ENCODE measurements at regions not wholly inside any gene's neighbourhood (a gene's known extent, or its start where the extent isn't known, plus 50 kb on each side); places are given as distances from the start of the nearest gene placed in this dataset.

DNA sequence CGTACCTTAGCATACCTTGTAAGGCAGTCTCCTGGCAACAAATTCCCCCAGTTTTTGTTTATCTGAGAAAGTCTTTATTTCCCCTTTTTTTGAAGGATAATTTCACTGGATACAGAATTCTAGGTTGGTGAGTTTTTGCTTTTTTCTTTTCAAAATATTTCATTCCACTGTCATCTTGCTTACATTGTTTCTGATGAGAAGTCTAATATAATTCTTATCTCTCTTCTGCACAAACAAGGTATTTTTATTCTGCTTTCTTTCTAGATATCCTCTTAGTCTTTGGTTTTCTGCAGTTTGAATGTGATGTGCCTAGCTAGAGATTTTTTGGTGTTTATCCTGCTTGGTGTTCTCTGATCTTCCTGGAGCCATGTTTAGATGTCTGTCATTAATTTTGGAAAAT, 57.7 kb upstream of the EZR start:
- peaks cover 3 to 5% (median 5%) of the 10 kb centered on the region in 4 donors for H3K4me1 Mint-ChIP-seq
- peaks cover 0 to 5% (median 0%) of the 10 kb centered on the region in 8 donors for H3K9me3 Mint-ChIP-seq
- intact Hi-C loops (cut with micrococcal nuclease), result no loop called here
- H3K36me3 Mint-ChIP-seq, result peaks cover 0 to 4% of the 10 kb centered on the region in 2 donors
- H3K27ac Mint-ChIP-seq, result peak overlapping the region in 1 of 7 donors; percentile 7
- Histone ChIP-seq H3K27me3 (ENCODE audit: insufficient read depth, low read length) (no peaks in the 10 kb centered on the region), H3K4me3 (ENCODE audit: low read length in 2 of 2) (no peak overlapping the region), H3K9me3 (ENCODE audit: control insufficient read depth in 1 of 2, low read length in 2 of 2) (no peaks in the 10 kb centered on the region), H3K4me1 (ENCODE audit: insufficient read depth, low read length) (no peaks in the 10 kb centered on the region), H3K27ac (ENCODE audit: low read depth, low read length) (no peak overlapping the region), H3K36me3 (ENCODE audit: insufficient read depth, low read length) (no peaks in the 10 kb centered on the region)
- POLR2A ChIA-PET (ENCODE audit: partially characterized antibody), result no interaction called here
- H3K27me3 Mint-ChIP-seq, result peaks cover 0 to 1% of the 10 kb centered on the region in 2 donors
- H3K4me3 Mint-ChIP-seq, result no peak overlapping the region
- CTCF ChIA-PET (ENCODE audit: partially characterized antibody), result no interaction called here
- no peak for DNase-seq

DNA sequence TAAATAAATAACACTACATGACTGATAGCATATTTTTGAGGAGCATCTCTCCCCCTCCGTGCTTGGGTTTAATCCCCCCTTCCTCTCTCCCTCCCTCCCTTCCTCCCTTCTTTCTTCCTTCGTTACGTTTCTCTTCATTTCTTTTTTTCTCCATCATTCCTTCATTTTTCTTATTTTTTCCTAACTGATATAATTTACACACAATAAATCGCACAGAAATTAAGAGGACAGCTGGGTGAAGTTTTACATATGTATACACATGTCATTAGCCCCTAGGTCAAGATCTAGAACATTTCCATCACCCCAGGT, 51.4 kb upstream of the EZR start:
- Mint-ChIP-seq H3K4me3 (peak overlapping the region; percentile 55 to 94 (median 86)), H3K27me3 (no peaks in the 10 kb centered on the region), H3K9me3 (peaks cover 0 to 2% (median 0%) of the 10 kb centered on the region in 8 donors), H3K27ac (peak overlapping the region; percentile 98 to 100 (median 100)), H3K4me1 (peaks cover 12 to 39% (median 22%) of the 10 kb centered on the region in 4 donors), H3K36me3 (peaks cover 0 to 4% of the 10 kb centered on the region in 2 donors)
- intact Hi-C loops (cut with micrococcal nuclease), result no loop called here
- peak overlapping the region; percentile 97 for H3K27ac ChIP-seq (ENCODE audit: low read depth, low read length)
- no peak for DNase-seq
- ChIA-PET CTCF (ENCODE audit: partially characterized antibody) (interaction anchor here (1.0 to 7.8 kb wide), 7 partner anchors 17 to 167 kb away, joined by 4 to 58 read pairs (median 10); no protein-coding TSS in a partner anchor), POLR2A (ENCODE audit: partially characterized antibody) (interaction anchor here (0.6 to 8.5 kb wide), 30 partner anchors 8 to 237 kb away, joined by 3 to 544 read pairs (median 14); partner anchors contain the start of genes DYNLT1, EZR and TAGAP)
- no peaks in the 10 kb centered on the region for H3K27me3 ChIP-seq (ENCODE audit: insufficient read depth, low read length)
- H3K4me1 ChIP-seq (ENCODE audit: insufficient read depth, low read length), result peaks cover 20% of the 10 kb centered on the region
- no peaks in the 10 kb centered on the region for H3K9me3 ChIP-seq (ENCODE audit: control insufficient read depth in 1 of 2, low read length in 2 of 2)
- no peaks in the 10 kb centered on the region for H3K36me3 ChIP-seq (ENCODE audit: insufficient read depth, low read length)
- peak overlapping the region; percentile 55 to 61 for H3K4me3 ChIP-seq (ENCODE audit: low read length in 2 of 2)

DNA sequence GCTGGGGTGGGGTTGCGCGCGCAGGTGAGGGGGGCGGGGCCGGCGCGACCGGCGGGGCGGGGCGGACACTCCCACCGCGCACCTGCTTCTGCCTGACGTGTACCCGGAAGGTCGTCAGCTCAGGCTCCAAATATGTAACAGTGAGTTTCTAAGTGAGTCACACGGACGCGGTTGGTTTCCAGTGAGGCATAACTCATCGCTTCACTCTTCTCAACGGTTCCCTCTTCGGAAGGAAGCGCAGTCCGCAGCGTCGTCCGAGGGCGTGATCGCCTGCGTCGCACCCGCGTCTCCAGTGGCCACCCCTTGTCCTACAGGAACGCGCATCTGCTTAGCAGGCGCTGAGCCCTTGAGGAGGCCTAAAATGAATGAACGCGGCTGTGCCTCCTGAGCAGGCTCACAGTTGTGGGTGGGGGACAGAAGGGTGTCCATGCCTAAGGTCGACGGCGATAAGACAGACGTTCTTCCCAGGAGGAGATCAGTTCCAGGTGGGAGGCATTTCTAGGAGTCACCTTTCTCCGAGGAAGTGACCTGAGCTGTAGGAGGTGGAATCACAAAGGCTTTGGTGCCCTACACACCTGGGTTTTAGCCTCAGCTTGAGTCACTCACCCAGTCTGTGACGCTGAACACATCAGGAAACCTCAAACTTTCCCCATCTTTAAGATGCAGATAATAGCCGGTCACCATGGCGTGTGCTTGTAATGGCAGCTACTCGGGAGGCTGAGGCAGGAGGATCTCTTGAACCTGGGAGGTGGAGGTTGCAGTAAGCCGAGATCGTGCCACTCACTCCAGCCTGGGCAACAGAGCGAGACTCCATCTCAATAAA, 50.9 kb upstream of the EZR start:
- H3K9me3 Mint-ChIP-seq, result peaks cover 0 to 2% (median 0%) of the 10 kb centered on the region in 8 donors
- H3K27ac Mint-ChIP-seq, result peak overlapping the region; percentile 98 to 100 (median 100)
- no peaks in the 10 kb centered on the region for H3K27me3 Mint-ChIP-seq
- peak in 3 of 5 donors; percentile 93 to 98 (median 96) for DNase-seq
- Histone ChIP-seq H3K4me1 (ENCODE audit: insufficient read depth, low read length) (peaks cover 20% of the 10 kb centered on the region), H3K27me3 (ENCODE audit: insufficient read depth, low read length) (no peaks in the 10 kb centered on the region), H3K27ac (ENCODE audit: low read depth, low read length) (peak overlapping the region; percentile 97), H3K9me3 (ENCODE audit: control insufficient read depth in 1 of 2, low read length in 2 of 2) (no peaks in the 10 kb centered on the region), H3K4me3 (ENCODE audit: low read length in 2 of 2) (peak overlapping the region; percentile 55 to 61), H3K36me3 (ENCODE audit: insufficient read depth, low read length) (no peaks in the 10 kb centered on the region)
- peaks cover 0 to 4% of the 10 kb centered on the region in 2 donors for H3K36me3 Mint-ChIP-seq
- peak overlapping the region; percentile 89 to 96 (median 92) for H3K4me3 Mint-ChIP-seq
- intact Hi-C loops (cut with micrococcal nuclease), result loop anchor here (1.0 to 5.0 kb wide), 4 partner anchors 17 to 1488 kb away; partner anchors contain the start of gene ZDHHC14
- H3K4me1 Mint-ChIP-seq, result peaks cover 12 to 39% (median 22%) of the 10 kb centered on the region in 4 donors
- POLR2A ChIA-PET (ENCODE audit: partially characterized antibody), result interaction anchor here (0.6 to 8.5 kb wide), 67 partner anchors 9 to 311 kb away, joined by 3 to 544 read pairs (median 6); partner anchors contain the start of genes DYNLT1, EZR, RSPH3 and SYTL3
- CTCF ChIA-PET (ENCODE audit: partially characterized antibody), result interaction anchor here (0.8 to 7.8 kb wide), 22 partner anchors 11 to 351 kb away, joined by 3 to 58 read pairs (median 4); partner anchors contain the start of gene EZR

DNA sequence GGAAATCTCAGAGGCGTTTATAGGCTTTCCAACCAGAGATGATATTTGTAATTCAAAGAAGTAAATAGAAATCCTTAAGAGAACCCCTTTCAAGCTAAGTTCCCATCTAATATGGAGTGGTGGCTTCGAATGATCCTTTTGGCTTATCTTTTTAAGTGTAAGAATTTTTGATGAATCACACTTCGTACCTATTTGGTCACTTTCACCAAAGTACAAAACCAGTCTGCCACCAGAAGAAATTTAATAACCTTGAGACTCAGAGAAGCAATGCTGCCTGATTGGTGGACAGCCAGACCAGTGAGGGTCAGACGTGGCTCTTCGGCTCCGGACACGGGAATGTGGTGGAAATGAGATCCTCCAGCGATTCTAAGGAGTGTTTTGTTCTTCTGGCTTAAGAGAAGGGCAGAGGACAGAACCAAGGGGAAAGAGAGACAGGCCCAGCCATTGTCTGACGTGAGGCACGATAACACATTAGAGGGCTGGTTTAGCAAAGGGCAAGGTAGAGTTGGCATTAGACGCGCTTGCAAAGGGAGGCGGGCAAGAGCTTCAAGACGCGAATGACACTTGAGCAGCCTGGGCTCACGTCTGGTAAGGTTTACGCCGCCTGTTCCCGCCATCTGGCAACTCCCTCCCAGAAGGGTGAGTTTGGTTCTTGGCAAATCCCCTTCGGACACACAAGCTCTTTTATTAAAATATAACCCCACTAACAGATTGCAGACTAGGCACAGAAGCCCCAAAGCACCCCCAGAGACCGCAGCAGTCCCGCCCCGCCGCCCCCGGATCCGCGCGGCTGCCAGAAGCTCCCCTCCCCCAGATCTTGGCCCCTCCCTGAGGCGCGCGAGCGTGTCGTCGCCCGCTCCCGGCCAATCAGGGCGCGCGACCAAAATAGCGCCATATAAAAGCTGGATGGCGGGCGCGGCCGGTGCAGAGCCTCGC, 50.0 kb upstream of the EZR start:
- peak overlapping the region; percentile 98 to 100 (median 100) for H3K27ac Mint-ChIP-seq
- Histone ChIP-seq H3K4me1 (ENCODE audit: insufficient read depth, low read length) (peaks cover 20% of the 10 kb centered on the region), H3K4me3 (ENCODE audit: low read length in 2 of 2) (peak overlapping the region; percentile 55 to 67), H3K27me3 (ENCODE audit: insufficient read depth, low read length) (no peaks in the 10 kb centered on the region), H3K36me3 (ENCODE audit: insufficient read depth, low read length) (no peaks in the 10 kb centered on the region), H3K27ac (ENCODE audit: low read depth, low read length) (peak overlapping the region; percentile 97), H3K9me3 (ENCODE audit: control insufficient read depth in 1 of 2, low read length in 2 of 2) (no peaks in the 10 kb centered on the region)
- peaks cover 12 to 39% (median 22%) of the 10 kb centered on the region in 4 donors for H3K4me1 Mint-ChIP-seq
- no peaks in the 10 kb centered on the region for H3K27me3 Mint-ChIP-seq
- intact Hi-C loops (cut with micrococcal nuclease), result loop anchor here (1.0 to 5.0 kb wide), 4 partner anchors 16 to 1487 kb away; partner anchors contain the start of gene ZDHHC14
- H3K36me3 Mint-ChIP-seq, result peaks cover 0 to 4% of the 10 kb centered on the region in 2 donors
- CTCF ChIA-PET (ENCODE audit: partially characterized antibody), result interaction anchor here (0.8 to 7.8 kb wide), 22 partner anchors 11 to 350 kb away, joined by 3 to 58 read pairs (median 4); partner anchors contain the start of gene EZR
- POLR2A ChIA-PET (ENCODE audit: partially characterized antibody), result interaction anchor here (0.6 to 8.5 kb wide), 65 partner anchors 8 to 310 kb away, joined by 3 to 544 read pairs (median 7); partner anchors contain the start of genes DYNLT1, EZR, RSPH3 and SYTL3
- H3K4me3 Mint-ChIP-seq, result peak overlapping the region; percentile 89 to 96 (median 92)
- peaks cover 0 to 2% (median 0%) of the 10 kb centered on the region in 8 donors for H3K9me3 Mint-ChIP-seq
- DNase-seq, result peak; percentile 96 to 99 (median 98)

All from CD4-positive, alpha-beta memory T cell (primary cell).